Stimulated activated CD8-positive, alpha-beta memory T cell treated with anti-CD3 and anti-CD28 coated beads, Interleukin-15, amount 100 ng/mL, for 1 hour (primary cell): ENCODE measurements at regions not wholly inside any gene's neighbourhood (a gene's known extent, or its start where the extent isn't known, plus 50 kb on each side); places are given as distances from the start of the nearest gene placed in this dataset.
"Not testable (repeated sequence)": the region's sequence is repeated elsewhere in the genome, so short reads cannot be mapped to it uniquely, and the experiment has no call there.

Experiments used
- DNase-seq: peaks from one replicate; pipeline ENCODE4 v3.0.0-alpha.2; 2020; ENCODE audit warnings: low read depth

DNA sequence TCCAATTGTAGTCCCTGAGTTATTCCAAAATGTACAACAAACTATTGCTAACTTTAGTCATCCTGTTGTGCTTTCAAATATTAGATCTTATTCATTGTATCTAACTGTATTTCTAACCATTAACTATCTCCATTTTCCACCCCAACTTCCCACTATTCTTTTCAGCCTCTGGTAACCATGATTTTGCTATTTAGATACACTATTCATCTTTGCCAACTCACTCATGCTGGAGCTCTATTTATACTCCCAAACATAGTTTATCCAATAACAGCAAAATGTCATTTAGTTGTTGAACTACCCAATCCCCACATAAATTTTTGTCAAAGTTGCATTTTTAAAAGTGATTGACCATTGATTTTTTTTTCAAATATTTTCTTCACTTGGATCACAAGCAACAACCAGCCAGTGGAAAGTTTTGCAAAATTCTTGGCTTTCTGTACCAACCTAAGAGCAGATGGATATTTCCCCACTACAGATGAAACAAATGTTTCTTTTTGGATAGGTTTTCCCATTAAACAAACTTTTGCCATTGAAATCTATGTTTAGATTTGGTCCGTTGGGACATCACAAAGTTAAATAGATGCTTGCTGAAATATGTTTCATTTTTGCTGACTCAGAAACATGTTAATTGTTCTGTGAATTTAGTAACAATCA is 866.0 kb downstream of the LTN1 start:
- no peak for DNase-seq

GRCh38 chr21:28124541-28124940 is 868.1 kb downstream of the LTN1 start:
- DNase-seq: no peak

- no peak for DNase-seq
These were observed 874.1 kb downstream of the LTN1 start for GRCh38 chr21:28118570-28118969.

- not testable (repeated sequence) for DNase-seq
These were observed 877.7 kb downstream of the LTN1 start for GRCh38 chr21:28114986-28115385.

GRCh38 chr21:28113718-28114117 is 879.0 kb downstream of the LTN1 start:
- DNase-seq: no peak

- DNase-seq: no peak
These were observed 880.2 kb downstream of the LTN1 start for GRCh38 chr21:28112511-28112910.

DNA sequence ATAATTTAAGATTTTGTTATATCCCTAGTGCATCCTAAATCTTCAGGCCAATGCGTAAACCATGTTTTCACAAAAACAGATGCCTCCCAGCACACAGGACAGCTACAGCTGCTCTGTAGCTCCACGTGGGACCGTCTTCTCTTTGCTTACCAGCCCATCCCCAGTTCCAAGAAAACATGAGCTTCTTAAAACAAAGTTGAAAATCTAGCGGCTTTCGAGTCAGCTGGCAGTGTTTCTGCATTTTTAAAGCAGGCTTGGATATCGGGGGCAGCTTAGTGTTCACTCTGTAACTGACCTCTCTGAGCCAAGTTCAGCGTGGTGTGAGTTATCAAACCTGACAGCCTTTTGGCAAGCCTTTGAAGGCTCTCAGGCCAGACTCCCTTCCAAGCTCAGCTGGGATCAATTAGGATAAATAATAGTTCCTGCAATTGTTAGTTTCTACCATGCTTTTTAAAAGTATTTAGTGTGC is 881.5 kb downstream of the LTN1 start:
- DNase-seq: no peak

DNA sequence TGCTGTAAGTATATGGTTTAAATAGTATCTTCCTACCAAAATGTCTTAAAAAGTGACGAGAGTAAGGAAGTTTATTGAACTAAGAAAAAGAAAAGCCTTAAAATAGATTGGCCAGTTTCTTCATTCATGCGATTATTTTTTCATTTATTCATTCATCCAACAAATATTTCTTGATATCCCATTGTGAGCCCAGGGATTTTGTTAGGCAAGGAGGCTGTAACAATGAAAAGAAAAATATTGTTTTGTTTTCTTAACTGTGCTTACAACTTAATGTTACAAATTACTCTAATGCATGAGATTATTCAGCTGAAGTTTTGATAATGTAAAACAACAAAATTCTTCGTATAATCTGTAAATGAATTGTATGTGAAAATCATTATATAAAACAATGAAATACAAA is 882.0 kb downstream of the LTN1 start:
- no peak for DNase-seq

DNA sequence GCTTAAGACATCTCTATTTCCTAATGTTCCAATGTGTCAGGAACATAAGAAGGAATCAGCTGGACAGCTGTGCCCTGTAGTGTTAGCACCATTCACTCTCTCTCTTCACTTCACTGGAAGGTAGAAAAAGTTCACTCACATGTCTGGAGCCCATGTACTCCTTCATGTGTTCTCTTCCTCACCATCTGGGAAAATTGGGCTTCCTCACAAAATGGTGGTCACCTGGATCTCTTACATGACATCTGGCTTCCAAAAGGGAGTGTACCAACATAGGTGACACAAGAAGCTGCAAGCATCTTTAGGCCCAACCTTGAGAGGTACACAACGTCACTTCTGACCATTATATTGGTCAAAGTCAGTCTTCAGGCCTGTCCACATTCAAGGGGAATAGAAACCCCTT is 882.6 kb downstream of the LTN1 start:
- DNase-seq: no peak

- no peak for DNase-seq
These were observed 886.2 kb downstream of the LTN1 start for GRCh38 chr21:28106370-28106890.

DNA sequence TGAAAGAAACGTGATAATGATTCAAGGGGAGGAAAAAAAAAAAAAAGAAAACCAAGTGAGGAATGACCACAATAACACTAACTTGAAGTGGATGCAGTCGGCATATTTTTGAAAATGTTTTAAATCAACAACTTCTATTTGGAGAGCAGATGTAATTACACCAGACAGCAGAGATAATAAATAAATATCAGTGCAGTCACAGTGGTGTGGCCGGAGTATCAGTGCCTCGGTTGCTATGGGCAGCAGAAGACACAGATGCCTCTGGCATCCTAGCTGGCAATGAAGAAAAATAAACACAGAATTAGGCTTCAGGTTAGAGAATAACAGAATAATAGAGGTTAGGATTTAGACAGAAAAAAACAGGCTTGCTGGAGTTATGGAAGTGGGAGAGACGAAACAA is 888.3 kb downstream of the LTN1 start:
- no peak for DNase-seq

GRCh38 chr21:28100366-28100765 is 892.3 kb downstream of the LTN1 start:
- DNase-seq: no peak

- no peak for DNase-seq
These were observed 893.5 kb downstream of the LTN1 start for GRCh38 chr21:28099001-28099705.

DNA sequence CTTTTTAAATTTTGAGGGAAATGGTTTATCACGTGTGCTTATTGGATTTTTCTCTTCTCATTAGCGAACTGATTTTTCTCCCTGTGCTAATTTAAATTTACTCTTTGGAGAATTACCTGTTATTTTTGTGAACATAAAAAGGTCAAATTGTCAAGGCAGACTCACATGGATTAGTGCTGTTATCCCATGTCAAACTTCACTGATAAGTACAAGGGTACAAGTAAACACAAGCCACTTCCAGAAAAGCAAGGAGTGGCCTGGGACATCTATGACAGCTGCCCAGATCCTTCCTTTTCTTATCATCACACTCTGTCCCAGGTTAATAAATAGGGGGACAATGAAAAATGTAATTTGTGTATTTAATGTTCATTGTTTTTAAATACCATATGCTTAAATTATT is 901.2 kb downstream of the LTN1 start:
- DNase-seq: no peak

- DNase-seq: no peak
These were observed 902.1 kb downstream of the LTN1 start for GRCh38 chr21:28090546-28090945.

- no peak for DNase-seq
These were observed 902.9 kb downstream of the LTN1 start for GRCh38 chr21:28089599-28090441.

- no peak for DNase-seq
These were observed 905.7 kb downstream of the LTN1 start for GRCh38 chr21:28086861-28087581.

- DNase-seq: no peak
These were observed 907.7 kb downstream of the LTN1 start for GRCh38 chr21:28084951-28085350.

GRCh38 chr21:28083350-28083749 is 909.3 kb downstream of the LTN1 start:
- DNase-seq: no peak

- DNase-seq: no peak
These were observed 914.6 kb downstream of the LTN1 start for GRCh38 chr21:28078126-28078525.

DNA sequence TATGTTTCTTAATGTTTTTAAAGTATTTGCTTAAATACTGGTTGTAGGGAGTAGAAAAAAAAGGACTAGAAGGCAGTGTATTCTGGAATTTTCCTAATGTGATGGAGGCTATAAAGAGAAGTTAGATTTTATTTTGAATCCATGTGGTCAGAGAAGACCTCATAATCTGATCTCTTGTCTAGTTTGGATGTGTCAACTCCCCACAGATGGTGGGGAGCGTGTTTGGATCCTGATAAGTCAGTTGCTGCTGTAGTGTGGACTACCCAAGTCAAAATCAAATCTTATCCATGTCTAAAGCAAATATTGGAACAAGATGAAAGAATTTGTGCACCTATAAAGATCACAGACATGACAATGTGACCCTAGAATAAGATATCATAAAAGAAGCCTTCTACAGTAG is 918.0 kb downstream of the LTN1 start:
- no peak for DNase-seq

GRCh38 chr21:28072601-28073000 is 920.1 kb downstream of the LTN1 start:
- DNase-seq: no peak
